GM18870 (cell line): ENCODE measurements at regions not wholly inside any gene's neighbourhood (a gene's known extent, or its start where the extent isn't known, plus 50 kb on each side); places are given as distances from the start of the nearest gene placed in this dataset.

ENCODE experiments used
- ATAC-seq: cut with Tn5 transposase; IDR thresholded peaks from one replicate; pipeline ENCODE4 v1.9.1; 2021; ENCODE audit warnings: moderate library complexity; ENCODE audit not compliant: unreplicated experiment

GRCh38 chr1:56442290-56442877 is 137.0 kb downstream of the PLPP3 start:
- no peak for ATAC-seq

GRCh38 chr1:56441601-56442000 is 137.8 kb downstream of the PLPP3 start:
- ATAC-seq, result no peak

GRCh38 chr1:56439610-56440264 is 139.6 kb downstream of the PLPP3 start:
- ATAC-seq, result no peak

- ATAC-seq, result no peak
Observed at GRCh38 chr1:56438901-56439551, 140.3 kb downstream of the PLPP3 start.

GRCh38 chr1:56437959-56438358 is 141.4 kb downstream of the PLPP3 start:
- ATAC-seq, result no peak

GRCh38 chr1:56436912-56437417 is 142.4 kb downstream of the PLPP3 start:
- no peak for ATAC-seq

GRCh38 chr1:56436296-56436695 is 143.1 kb downstream of the PLPP3 start:
- no peak for ATAC-seq

GRCh38 chr1:56435434-56436262 is 143.7 kb downstream of the PLPP3 start:
- no peak for ATAC-seq

GRCh38 chr1:56434740-56435139 is 144.6 kb downstream of the PLPP3 start:
- no peak for ATAC-seq

- ATAC-seq, result no peak
Observed at GRCh38 chr1:56434025-56434424, 145.3 kb downstream of the PLPP3 start.

- ATAC-seq, result no peak
Observed at GRCh38 chr1:56433056-56433577, 146.2 kb downstream of the PLPP3 start.

GRCh38 chr1:56432166-56432971 is 147.0 kb downstream of the PLPP3 start:
- ATAC-seq, result no peak

GRCh38 chr1:56430141-56430839 is 149.1 kb downstream of the PLPP3 start:
- no peak for ATAC-seq

GRCh38 chr1:56429288-56429687 is 150.1 kb downstream of the PLPP3 start:
- no peak for ATAC-seq

GRCh38 chr1:56426587-56427381 is 152.6 kb downstream of the PLPP3 start:
- ATAC-seq, result no peak

- ATAC-seq, result no peak
Observed at GRCh38 chr1:56425494-56426037, 153.8 kb downstream of the PLPP3 start.

GRCh38 chr1:56424744-56425493 is 154.4 kb downstream of the PLPP3 start:
- ATAC-seq, result no peak

GRCh38 chr1:56423716-56424115 is 155.6 kb downstream of the PLPP3 start:
- no peak for ATAC-seq
